Endothelial cell of umbilical vein (primary cell): ENCODE measurements at regions not wholly inside any gene's neighbourhood (a gene's known extent, or its start where the extent isn't known, plus 50 kb on each side); places are given as distances from the start of the nearest gene placed in this dataset.

Experiments
- BruUV-seq: library from RNA; stranded (reverse); fragments of 400-500 nt; replicated peaks from 2 replicates; lab custom pipeline; 2021; lab: Mats Ljungman, UMichigan
- CTCF ChIA-PET: fragments of 300-600, 350-600 bp; sonication (Branson Sonifier 250); formaldehyde crosslinking; loops from one replicate; lab custom pipeline; 2021; ENCODE audit warnings: antibody characterized with exemption, inconsistent platforms; lab: Charles Lee
- POLR2A ChIA-PET: fragments of 300-600, 350-600 bp; sonication (Branson Sonifier 250); formaldehyde crosslinking; loops from one replicate; lab custom pipeline; 2021; ENCODE audit warnings: antibody characterized with exemption, inconsistent platforms; lab: Charles Lee
- DNase-seq: peaks from one replicate; pipeline ENCODE4 v3.0.0-alpha.2; 2011; ENCODE audit warnings: low read depth, low spot score
- FAIRE-seq: peaks from 2 replicates; lab custom pipeline; 2011; peaks lifted over from hg19 to GRCh38; lab: Jason Lieb, UNC
- H2AFZ ChIP-seq: 2 replicates; pipeline ENCODE4 v1.6.0; 2012; ENCODE audit warnings: low read depth, low read length, control low read depth, inconsistent platforms
- H3K27ac ChIP-seq: 2 replicates; pipeline ENCODE4 v1.5.1; 2011; ENCODE audit warnings: low read depth, mild to moderate bottlenecking, control low read depth, low read length, moderate library complexity; ENCODE audit not compliant: insufficient read depth
- H3K27me3 ChIP-seq, 2 experiments: 2 replicates each; pipeline versions ENCODE4 v1.6.0 to v1.6.1; 2011; ENCODE audit warnings: low read length in 2 of 2, mixed read lengths in 1 of 2; ENCODE audit not compliant: control insufficient read depth in 2 of 2, insufficient read depth in 2 of 2
- H3K36me3 ChIP-seq, 2 experiments: 2 replicates in 1 of 2; 3 replicates in 1 of 2; pipeline ENCODE4 v1.5.1; 2011; ENCODE audit warnings: low read length in 2 of 2, mild to moderate bottlenecking in 1 of 2, moderate library complexity in 1 of 2; ENCODE audit not compliant: control insufficient read depth in 2 of 2, insufficient read depth in 2 of 2; ENCODE audit errors: extremely low read depth in 1 of 2
- H3K4me1 ChIP-seq: 3 replicates; pipeline ENCODE4 v1.5.1; 2011; ENCODE audit warnings: mild to moderate bottlenecking, low read length; ENCODE audit not compliant: control insufficient read depth, insufficient read depth; ENCODE audit errors: extremely low read depth
- H3K4me2 ChIP-seq: 2 replicates; pipeline ENCODE4 v1.6.1; 2011; ENCODE audit warnings: low read length, control low read depth, mixed read lengths; ENCODE audit not compliant: insufficient read depth
- H3K4me3 ChIP-seq, 3 experiments: fragments of 200-600 bp in 1 of 3; sonication (generic), shearing (Covaris generic) in 1 of 3; replicated peaks in 1 of 3; 2 replicates each; pipeline ENCODE4 v1.5.1; 2011 to 2016; ENCODE audit warnings: control low read depth in 3 of 3, low read length in 3 of 3, mild to moderate bottlenecking in 2 of 3, inconsistent platforms in 1 of 3, low read depth in 1 of 3, moderate library complexity in 1 of 3; ENCODE audit not compliant: insufficient read depth in 1 of 3
- H3K79me2 ChIP-seq: 2 replicates; pipeline ENCODE4 v1.6.0; 2012; ENCODE audit warnings: low read length, inconsistent platforms; ENCODE audit not compliant: control insufficient read depth, insufficient read depth
- H3K9ac ChIP-seq: replicated peaks from 2 replicates; pipeline ENCODE3; 2011; ENCODE audit warnings: low read length, control low read depth; ENCODE audit not compliant: insufficient read depth; ENCODE audit errors: extremely low read depth
- H3K9me1 ChIP-seq: replicated peaks from 3 replicates; pipeline ENCODE4 v1.6.0; 2011; ENCODE audit warnings: mild to moderate bottlenecking, low read length; ENCODE audit not compliant: control insufficient read depth, insufficient read depth; ENCODE audit errors: extremely low read depth
- H3K9me3 ChIP-seq: replicated peaks from 2 replicates; pipeline ENCODE4 v1.5.1; 2012; ENCODE audit warnings: low read length, inconsistent platforms; ENCODE audit not compliant: control insufficient read depth, insufficient read depth
- H4K20me1 ChIP-seq: replicated peaks from 2 replicates; pipeline ENCODE3; 2011; ENCODE audit warnings: mild to moderate bottlenecking, low read length; ENCODE audit not compliant: control insufficient read depth, insufficient read depth; ENCODE audit errors: extremely low read depth
- EZH2 ChIP-seq: IDR thresholded peaks from 2 replicates; pipeline ENCODE4 v1.6.1; 2012; ENCODE audit warnings: borderline replicate concordance, low read depth, mild to moderate bottlenecking, moderate library complexity, low read length, inconsistent platforms; ENCODE audit not compliant: severe bottlenecking
- FOS ChIP-seq: IDR thresholded peaks from 2 replicates; pipeline ENCODE4 v1.6.1; 2011; ENCODE audit warnings: mild to moderate bottlenecking, low read length, moderate library complexity, borderline replicate concordance; ENCODE audit not compliant: insufficient read depth
- GATA2 ChIP-seq: IDR thresholded peaks from 2 replicates; pipeline ENCODE4 v1.7.0; 2011; ENCODE audit warnings: low read depth, mild to moderate bottlenecking, moderate library complexity, mixed read lengths, low read length; ENCODE audit not compliant: insufficient read length, insufficient read depth
- JUN ChIP-seq: IDR thresholded peaks from 2 replicates; pipeline ENCODE4 v1.6.1; 2011; ENCODE audit warnings: borderline replicate concordance, low read depth; ENCODE audit not compliant: insufficient read length, insufficient read depth
- MYC ChIP-seq: IDR thresholded peaks from one replicate; pipeline ENCODE4 v1.6.1; 2011; ENCODE audit warnings: mild to moderate bottlenecking, low read depth, low read length
- POLR2A ChIP-seq: IDR thresholded peaks from 2 replicates; pipeline ENCODE4 v1.6.1; 2012; ENCODE audit warnings: low read depth, mild to moderate bottlenecking, control low read depth, low read length
- POLR2AphosphoS5 ChIP-seq: IDR thresholded peaks from 2 replicates; pipeline ENCODE4 v1.6.1; 2012; ENCODE audit warnings: low read depth, mild to moderate bottlenecking, control low read depth, low read length, moderate library complexity; ENCODE audit not compliant: insufficient read depth
- dilution Hi-C: fragments of 300-500 bp; cut with MboI; formaldehyde crosslinking; loops from one replicate; pipeline ENCODE4 v1.15.0; 2019; ENCODE audit warnings: low sequenced_read_pairs; ENCODE audit not compliant: extremely low pct_ligation_motif_present
- intact Hi-C: fragments of 100-400 bp; cut with micrococcal nuclease; formaldehyde crosslinking; loops from one replicate; pipeline ENCODE4 v1.10.0; 2022
- TF ChIP-seq, protein P1 (sequence below): IDR thresholded peaks from 2 replicates; pipeline ENCODE4 v1.6.1; 2011; ENCODE audit not compliant: insufficient read depth, insufficient read length
- TF ChIP-seq, protein P2 (sequence below), 2 donors: IDR thresholded peaks; 1 replicate in 1 of 2; 2 replicates in 1 of 2; pipeline ENCODE4 v1.5.1; 2011; ENCODE audit warnings: low read length in 2 of 2, mild to moderate bottlenecking in 2 of 2, moderate library complexity in 2 of 2, control low read depth in 1 of 2, inconsistent platforms in 1 of 2, low read depth in 1 of 2; ENCODE audit not compliant: insufficient read depth in 1 of 2; ENCODE audit errors: extremely low read depth in 1 of 2

DNA sequence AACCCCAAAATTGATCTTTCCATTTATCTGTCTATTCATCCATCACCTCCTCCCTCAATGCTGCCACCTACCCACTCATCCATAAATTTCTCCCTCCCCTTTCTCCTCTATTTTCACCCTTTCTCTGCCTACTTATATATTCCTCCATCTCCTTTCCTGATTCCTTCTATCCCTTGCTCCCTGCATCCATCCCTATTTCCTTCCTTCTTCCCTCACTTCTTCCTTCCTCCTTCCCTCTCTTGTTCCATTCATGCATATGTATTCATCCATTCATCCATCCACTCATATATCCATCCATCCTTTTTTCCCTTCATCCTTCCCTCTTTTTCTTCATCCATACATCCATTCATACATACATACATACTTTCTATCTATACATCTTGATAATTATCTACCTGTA, 76.3 kb upstream of the GGTLC1 start:
- no peak for TF ChIP-seq POLR2A
- TF ChIP-seq GATA2: no peak
- no peak for TF ChIP-seq MYC
- TF ChIP-seq POLR2AphosphoS5: no peak
- no peak for TF ChIP-seq JUN
- TF ChIP-seq, protein P1, sequence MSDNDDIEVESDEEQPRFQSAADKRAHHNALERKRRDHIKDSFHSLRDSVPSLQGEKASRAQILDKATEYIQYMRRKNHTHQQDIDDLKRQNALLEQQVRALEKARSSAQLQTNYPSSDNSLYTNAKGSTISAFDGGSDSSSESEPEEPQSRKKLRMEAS: no peak
- TF ChIP-seq EZH2: no peak
- TF ChIP-seq, protein P2, sequence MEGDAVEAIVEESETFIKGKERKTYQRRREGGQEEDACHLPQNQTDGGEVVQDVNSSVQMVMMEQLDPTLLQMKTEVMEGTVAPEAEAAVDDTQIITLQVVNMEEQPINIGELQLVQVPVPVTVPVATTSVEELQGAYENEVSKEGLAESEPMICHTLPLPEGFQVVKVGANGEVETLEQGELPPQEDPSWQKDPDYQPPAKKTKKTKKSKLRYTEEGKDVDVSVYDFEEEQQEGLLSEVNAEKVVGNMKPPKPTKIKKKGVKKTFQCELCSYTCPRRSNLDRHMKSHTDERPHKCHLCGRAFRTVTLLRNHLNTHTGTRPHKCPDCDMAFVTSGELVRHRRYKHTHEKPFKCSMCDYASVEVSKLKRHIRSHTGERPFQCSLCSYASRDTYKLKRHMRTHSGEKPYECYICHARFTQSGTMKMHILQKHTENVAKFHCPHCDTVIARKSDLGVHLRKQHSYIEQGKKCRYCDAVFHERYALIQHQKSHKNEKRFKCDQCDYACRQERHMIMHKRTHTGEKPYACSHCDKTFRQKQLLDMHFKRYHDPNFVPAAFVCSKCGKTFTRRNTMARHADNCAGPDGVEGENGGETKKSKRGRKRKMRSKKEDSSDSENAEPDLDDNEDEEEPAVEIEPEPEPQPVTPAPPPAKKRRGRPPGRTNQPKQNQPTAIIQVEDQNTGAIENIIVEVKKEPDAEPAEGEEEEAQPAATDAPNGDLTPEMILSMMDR (IDR thresholded peaks at IDR 0.05; ENCODE audit: extremely low read depth in 1 of 2, insufficient read depth in 1 of 2, low read depth in 1 of 2, low read length in 2 of 2): no peak
- TF ChIP-seq FOS: no peak
- CTCF ChIA-PET: no interaction called here

More for the DNA sequence above, 76.3 kb upstream of the GGTLC1 start:
- no peaks in the 10 kb centered on the region for H4K20me1 ChIP-seq
- no peak for FAIRE-seq
- H3K36me3 ChIP-seq: no peaks in the 10 kb centered on the region
- H2AFZ ChIP-seq: no peak overlapping the region
- H3K4me3 ChIP-seq: no peak overlapping the region
- H3K79me2 ChIP-seq: no peaks in the 10 kb centered on the region
- POLR2A ChIA-PET: no interaction called here
- H3K27ac ChIP-seq: no peak overlapping the region
- no peak overlapping the region for H3K4me2 ChIP-seq
- H3K9ac ChIP-seq: no peak overlapping the region
- H3K9me1 ChIP-seq: no peaks in the 10 kb centered on the region
- DNase-seq: no peak
- no peaks in the 10 kb centered on the region for H3K9me3 ChIP-seq
- H3K4me1 ChIP-seq: no peaks in the 10 kb centered on the region
- intact Hi-C loops (no loop called here), dilution Hi-C loops (no loop called here)
- BruUV-seq: no TSS peak
- H3K27me3 ChIP-seq: peaks cover 0 to 3% of the 10 kb centered on the region in 2 experiments
